GM21717 (cell line): ENCODE measurements at regions not wholly inside any gene's neighbourhood (a gene's known extent, or its start where the extent isn't known, plus 50 kb on each side); places are given as distances from the start of the nearest gene placed in this dataset.
"Not testable (repeated sequence)": the region's sequence is repeated elsewhere in the genome, so short reads cannot be mapped to it uniquely, and the experiment has no call there.

Source experiments
- ATAC-seq: cut with Tn5 transposase; IDR thresholded peaks from one replicate; pipeline ENCODE4 v1.9.1; 2021; ENCODE audit warnings: mild to moderate bottlenecking, moderate library complexity; ENCODE audit not compliant: unreplicated experiment

- no peak for ATAC-seq
Observed at GRCh38 chr20:7736336-7736735, 203.9 kb downstream of the HAO1 start.

- no peak for ATAC-seq
Observed at GRCh38 chr20:7741866-7742265, 198.4 kb downstream of the HAO1 start.

GRCh38 chr20:7742479-7742878 lies 197.8 kb downstream of the HAO1 start:
- no peak for ATAC-seq

GRCh38 chr20:7744411-7744810 lies 195.8 kb downstream of the HAO1 start:
- ATAC-seq, result no peak

GRCh38 chr20:7748624-7749023 lies 191.6 kb downstream of the HAO1 start:
- no peak for ATAC-seq

- ATAC-seq, result no peak
Observed at GRCh38 chr20:7754102-7754501, 186.2 kb downstream of the HAO1 start.

GRCh38 chr20:7758406-7758805 lies 181.9 kb downstream of the HAO1 start:
- ATAC-seq, result no peak

- ATAC-seq, result no peak
Observed at GRCh38 chr20:7760247-7761031, 179.8 kb downstream of the HAO1 start.

GRCh38 chr20:7765221-7765620 lies 175.0 kb downstream of the HAO1 start:
- ATAC-seq, result peak; percentile 81

- ATAC-seq, result no peak
Observed at GRCh38 chr20:7770046-7770445, 170.2 kb downstream of the HAO1 start.

GRCh38 chr20:7770578-7770977 lies 169.7 kb downstream of the HAO1 start:
- ATAC-seq, result peak; percentile 96

- no peak for ATAC-seq
Observed at GRCh38 chr20:7772371-7772770, 167.9 kb downstream of the HAO1 start.

GRCh38 chr20:7773511-7773910 lies 166.7 kb downstream of the HAO1 start:
- no peak for ATAC-seq

GRCh38 chr20:7775072-7775471 lies 165.2 kb downstream of the HAO1 start:
- no peak for ATAC-seq

- no peak for ATAC-seq
Observed at GRCh38 chr20:7776148-7776547, 164.1 kb downstream of the HAO1 start.

- ATAC-seq, result no peak
Observed at GRCh38 chr20:7790189-7790588, 150.1 kb downstream of the HAO1 start.

GRCh38 chr20:7792150-7792869 lies 147.9 kb downstream of the HAO1 start:
- ATAC-seq, result no peak

GRCh38 chr20:7798176-7798575 lies 142.1 kb downstream of the HAO1 start:
- no peak for ATAC-seq

GRCh38 chr20:7799862-7800261 lies 140.4 kb downstream of the HAO1 start:
- ATAC-seq, result no peak

- not testable (repeated sequence) for ATAC-seq
Observed at GRCh38 chr20:7803411-7804151, 136.7 kb downstream of the HAO1 start.

- ATAC-seq, result no peak
Observed at GRCh38 chr20:7806831-7807230, 133.4 kb downstream of the HAO1 start.

- no peak for ATAC-seq
Observed at GRCh38 chr20:7817286-7817685, 123.0 kb downstream of the HAO1 start.
